GM18858 (cell line): ENCODE measurements at regions not wholly inside any gene's neighbourhood (a gene's known extent, or its start where the extent isn't known, plus 50 kb on each side); places are given as distances from the start of the nearest gene placed in this dataset.
"Not testable (repeated sequence)": the region's sequence is repeated elsewhere in the genome, so short reads cannot be mapped to it uniquely, and the experiment has no call there.

Source experiments
- ATAC-seq: cut with Tn5 transposase; IDR thresholded peaks from one replicate; pipeline ENCODE4 v1.9.1; 2021; ENCODE audit not compliant: unreplicated experiment

- no peak for ATAC-seq
Measured at GRCh38 chr21:43291347-43291950, 122.6 kb downstream of the CRYAA start.

- ATAC-seq: no peak
Measured at GRCh38 chr21:43290421-43291346, 121.9 kb downstream of the CRYAA start.

- no peak for ATAC-seq
Measured at GRCh38 chr21:43289966-43290365, 121.2 kb downstream of the CRYAA start.

GRCh38 chr21:43289442-43289841 is 120.6 kb downstream of the CRYAA start:
- no peak for ATAC-seq

GRCh38 chr21:43287795-43288755 is 119.3 kb downstream of the CRYAA start:
- no peak for ATAC-seq

GRCh38 chr21:43287111-43287760 is 118.4 kb downstream of the CRYAA start:
- ATAC-seq: no peak

- no peak for ATAC-seq
Measured at GRCh38 chr21:43286196-43286595, 117.4 kb downstream of the CRYAA start.

- ATAC-seq: no peak
Measured at GRCh38 chr21:43284700-43285099, 115.9 kb downstream of the CRYAA start.

- no peak for ATAC-seq
Measured at GRCh38 chr21:43284238-43284637, 115.4 kb downstream of the CRYAA start.

GRCh38 chr21:43283925-43284221 is 115.1 kb downstream of the CRYAA start:
- ATAC-seq: not testable (repeated sequence)

GRCh38 chr21:43283136-43283924 is 114.5 kb downstream of the CRYAA start:
- no peak for ATAC-seq

- no peak for ATAC-seq
Measured at GRCh38 chr21:43282358-43283120, 113.7 kb downstream of the CRYAA start.

- ATAC-seq: no peak
Measured at GRCh38 chr21:43281661-43282357, 113.0 kb downstream of the CRYAA start.

- no peak for ATAC-seq
Measured at GRCh38 chr21:43280949-43281633, 112.3 kb downstream of the CRYAA start.

- no peak for ATAC-seq
Measured at GRCh38 chr21:43279578-43279894, 110.7 kb downstream of the CRYAA start.

- no peak for ATAC-seq
Measured at GRCh38 chr21:43278766-43279577, 110.2 kb downstream of the CRYAA start.

- ATAC-seq: no peak
Measured at GRCh38 chr21:43278359-43278758, 109.6 kb downstream of the CRYAA start.
